Endothelial cell of umbilical vein (primary cell): ENCODE measurements at regions not wholly inside any gene's neighbourhood (a gene's known extent, or its start where the extent isn't known, plus 50 kb on each side); places are given as distances from the start of the nearest gene placed in this dataset.

Experiments used
- BruUV-seq: library from RNA; stranded (reverse); fragments of 400-500 nt; replicated peaks from 2 replicates; lab custom pipeline; 2021; lab: Mats Ljungman, UMichigan
- CTCF ChIA-PET: fragments of 300-600, 350-600 bp; sonication (Branson Sonifier 250); formaldehyde crosslinking; loops from one replicate; lab custom pipeline; 2021; ENCODE audit warnings: antibody characterized with exemption, inconsistent platforms; lab: Charles Lee
- POLR2A ChIA-PET: fragments of 300-600, 350-600 bp; sonication (Branson Sonifier 250); formaldehyde crosslinking; loops from one replicate; lab custom pipeline; 2021; ENCODE audit warnings: antibody characterized with exemption, inconsistent platforms; lab: Charles Lee
- DNase-seq: peaks from one replicate; pipeline ENCODE4 v3.0.0-alpha.2; 2011; ENCODE audit warnings: low read depth, low spot score
- FAIRE-seq: peaks from 2 replicates; lab custom pipeline; 2011; peaks lifted over from hg19 to GRCh38; lab: Jason Lieb, UNC
- H2AFZ ChIP-seq: 2 replicates; pipeline ENCODE4 v1.6.0; 2012; ENCODE audit warnings: low read depth, low read length, control low read depth, inconsistent platforms
- H3K27ac ChIP-seq: 2 replicates; pipeline ENCODE4 v1.5.1; 2011; ENCODE audit warnings: low read depth, mild to moderate bottlenecking, control low read depth, low read length, moderate library complexity; ENCODE audit not compliant: insufficient read depth
- H3K27me3 ChIP-seq, 2 experiments: 2 replicates each; pipeline versions ENCODE4 v1.6.0 to v1.6.1; 2011; ENCODE audit warnings: low read length in 2 of 2, mixed read lengths in 1 of 2; ENCODE audit not compliant: control insufficient read depth in 2 of 2, insufficient read depth in 2 of 2
- H3K36me3 ChIP-seq, 2 experiments: 2 replicates in 1 of 2; 3 replicates in 1 of 2; pipeline ENCODE4 v1.5.1; 2011; ENCODE audit warnings: low read length in 2 of 2, mild to moderate bottlenecking in 1 of 2, moderate library complexity in 1 of 2; ENCODE audit not compliant: control insufficient read depth in 2 of 2, insufficient read depth in 2 of 2; ENCODE audit errors: extremely low read depth in 1 of 2
- H3K4me1 ChIP-seq: 3 replicates; pipeline ENCODE4 v1.5.1; 2011; ENCODE audit warnings: mild to moderate bottlenecking, low read length; ENCODE audit not compliant: control insufficient read depth, insufficient read depth; ENCODE audit errors: extremely low read depth
- H3K4me2 ChIP-seq: 2 replicates; pipeline ENCODE4 v1.6.1; 2011; ENCODE audit warnings: low read length, control low read depth, mixed read lengths; ENCODE audit not compliant: insufficient read depth
- H3K4me3 ChIP-seq, 3 experiments: fragments of 200-600 bp in 1 of 3; sonication (generic), shearing (Covaris generic) in 1 of 3; replicated peaks in 1 of 3; 2 replicates each; pipeline ENCODE4 v1.5.1; 2011 to 2016; ENCODE audit warnings: control low read depth in 3 of 3, low read length in 3 of 3, mild to moderate bottlenecking in 2 of 3, inconsistent platforms in 1 of 3, low read depth in 1 of 3, moderate library complexity in 1 of 3; ENCODE audit not compliant: insufficient read depth in 1 of 3
- H3K79me2 ChIP-seq: 2 replicates; pipeline ENCODE4 v1.6.0; 2012; ENCODE audit warnings: low read length, inconsistent platforms; ENCODE audit not compliant: control insufficient read depth, insufficient read depth
- H3K9ac ChIP-seq: replicated peaks from 2 replicates; pipeline ENCODE3; 2011; ENCODE audit warnings: low read length, control low read depth; ENCODE audit not compliant: insufficient read depth; ENCODE audit errors: extremely low read depth
- H3K9me1 ChIP-seq: replicated peaks from 3 replicates; pipeline ENCODE4 v1.6.0; 2011; ENCODE audit warnings: mild to moderate bottlenecking, low read length; ENCODE audit not compliant: control insufficient read depth, insufficient read depth; ENCODE audit errors: extremely low read depth
- H3K9me3 ChIP-seq: replicated peaks from 2 replicates; pipeline ENCODE4 v1.5.1; 2012; ENCODE audit warnings: low read length, inconsistent platforms; ENCODE audit not compliant: control insufficient read depth, insufficient read depth
- H4K20me1 ChIP-seq: replicated peaks from 2 replicates; pipeline ENCODE3; 2011; ENCODE audit warnings: mild to moderate bottlenecking, low read length; ENCODE audit not compliant: control insufficient read depth, insufficient read depth; ENCODE audit errors: extremely low read depth
- CTCF ChIP-seq, 2 donors: IDR thresholded peaks; 1 replicate in 1 of 2; 2 replicates in 1 of 2; pipeline ENCODE4 v1.5.1; 2011; ENCODE audit warnings: low read length in 2 of 2, mild to moderate bottlenecking in 2 of 2, moderate library complexity in 2 of 2, control low read depth in 1 of 2, inconsistent platforms in 1 of 2, low read depth in 1 of 2; ENCODE audit not compliant: insufficient read depth in 1 of 2; ENCODE audit errors: extremely low read depth in 1 of 2
- EZH2 ChIP-seq: IDR thresholded peaks from 2 replicates; pipeline ENCODE4 v1.6.1; 2012; ENCODE audit warnings: borderline replicate concordance, low read depth, mild to moderate bottlenecking, moderate library complexity, low read length, inconsistent platforms; ENCODE audit not compliant: severe bottlenecking
- FOS ChIP-seq: IDR thresholded peaks from 2 replicates; pipeline ENCODE4 v1.6.1; 2011; ENCODE audit warnings: mild to moderate bottlenecking, low read length, moderate library complexity, borderline replicate concordance; ENCODE audit not compliant: insufficient read depth
- GATA2 ChIP-seq: IDR thresholded peaks from 2 replicates; pipeline ENCODE4 v1.7.0; 2011; ENCODE audit warnings: low read depth, mild to moderate bottlenecking, moderate library complexity, mixed read lengths, low read length; ENCODE audit not compliant: insufficient read length, insufficient read depth
- JUN ChIP-seq: IDR thresholded peaks from 2 replicates; pipeline ENCODE4 v1.6.1; 2011; ENCODE audit warnings: borderline replicate concordance, low read depth; ENCODE audit not compliant: insufficient read length, insufficient read depth
- MAX ChIP-seq: IDR thresholded peaks from 2 replicates; pipeline ENCODE4 v1.6.1; 2011; ENCODE audit not compliant: insufficient read depth, insufficient read length
- MYC ChIP-seq: IDR thresholded peaks from one replicate; pipeline ENCODE4 v1.6.1; 2011; ENCODE audit warnings: mild to moderate bottlenecking, low read depth, low read length
- POLR2A ChIP-seq: IDR thresholded peaks from 2 replicates; pipeline ENCODE4 v1.6.1; 2012; ENCODE audit warnings: low read depth, mild to moderate bottlenecking, control low read depth, low read length
- POLR2AphosphoS5 ChIP-seq: IDR thresholded peaks from 2 replicates; pipeline ENCODE4 v1.6.1; 2012; ENCODE audit warnings: low read depth, mild to moderate bottlenecking, control low read depth, low read length, moderate library complexity; ENCODE audit not compliant: insufficient read depth
- dilution Hi-C: fragments of 300-500 bp; cut with MboI; formaldehyde crosslinking; loops from one replicate; pipeline ENCODE4 v1.15.0; 2019; ENCODE audit warnings: low sequenced_read_pairs; ENCODE audit not compliant: extremely low pct_ligation_motif_present
- intact Hi-C: fragments of 100-400 bp; cut with micrococcal nuclease; formaldehyde crosslinking; loops from one replicate; pipeline ENCODE4 v1.10.0; 2022

GRCh38 chr1:57637155-57637554 is 213.3 kb upstream of the DAB1 start:
- Histone ChIP-seq H3K4me3 (no peak overlapping the region), H3K4me1 (no peaks in the 10 kb centered on the region), H3K27ac (no peak overlapping the region), H3K79me2 (no peaks in the 10 kb centered on the region), H3K9me1 (no peaks in the 10 kb centered on the region), H3K4me2 (no peak overlapping the region), H3K27me3 (peaks cover 0 to 3% of the 10 kb centered on the region in 2 experiments), H3K36me3 (no peaks in the 10 kb centered on the region), H3K9ac (no peak overlapping the region), H4K20me1 (no peaks in the 10 kb centered on the region), H2AFZ (no peak overlapping the region), H3K9me3 (no peaks in the 10 kb centered on the region)
- ChIA-PET CTCF (interaction anchor here (1.4 kb wide), 1 partner anchor 9 kb away, joined by 3 read pairs; no protein-coding TSS in a partner anchor), POLR2A (no interaction called here)
- no TSS peak for BruUV-seq
- FAIRE-seq (no peak), DNase-seq (no peak)
- intact Hi-C loops (no loop called here), dilution Hi-C loops (no loop called here)
- no peak for TF ChIP-seq FOS
- TF ChIP-seq MYC, result no peak
- no peak for TF ChIP-seq MAX
- TF ChIP-seq POLR2AphosphoS5, result no peak
- no peak for TF ChIP-seq POLR2A
- TF ChIP-seq GATA2, result no peak
- TF ChIP-seq CTCF (IDR thresholded peaks at IDR 0.05; ENCODE audit: extremely low read depth in 1 of 2, insufficient read depth in 1 of 2, low read depth in 1 of 2, low read length in 2 of 2), result no peak
- TF ChIP-seq EZH2, result no peak
- no peak for TF ChIP-seq JUN
